GM23248 (cell line): ENCODE measurements at regions not wholly inside any gene's neighbourhood (a gene's known extent, or its start where the extent isn't known, plus 50 kb on each side); places are given as distances from the start of the nearest gene placed in this dataset.

Source experiments
- DNase-seq: peaks from one replicate; pipeline ENCODE4 v3.0.0-alpha.2; 2015
- H2AFZ ChIP-seq: fragments of 200-600 bp; sonication (generic); 2 replicates; pipeline ENCODE4 v1.6.1; 2016; ENCODE audit warnings: antibody characterized with exemption
- H3F3A ChIP-seq: fragments of 200-600 bp; sonication (generic); 2 replicates; pipeline ENCODE4 v1.6.1; 2016; ENCODE audit warnings: mild to moderate bottlenecking, antibody characterized with exemption, mixed run types; ENCODE audit not compliant: insufficient read depth
- H3K27ac ChIP-seq: fragments of 200-600 bp; sonication (generic); 2 replicates; pipeline ENCODE4 v1.5.1; 2016; ENCODE audit warnings: mild to moderate bottlenecking
- H3K27me3 ChIP-seq: fragments of 200-600 bp; sonication (generic); replicated peaks from 2 replicates; pipeline ENCODE4 v1.6.1; 2016; ENCODE audit warnings: mild to moderate bottlenecking; ENCODE audit not compliant: insufficient read depth
- H3K36me3 ChIP-seq: fragments of 200-600 bp; sonication (generic); 2 replicates; pipeline ENCODE4 v1.6.1; 2016; ENCODE audit warnings: low read depth, mild to moderate bottlenecking
- H3K4me1 ChIP-seq: fragments of 200-600 bp; sonication (generic); 2 replicates; pipeline ENCODE4 v1.6.1; 2016; ENCODE audit warnings: mild to moderate bottlenecking; ENCODE audit not compliant: insufficient read depth
- H3K4me2 ChIP-seq: fragments of 200-600 bp; sonication (generic); one replicate; pipeline ENCODE4 v1.6.1; 2016; ENCODE audit warnings: mild to moderate bottlenecking; ENCODE audit not compliant: unreplicated experiment
- H3K4me3 ChIP-seq: fragments of 200-600 bp; sonication (generic); 2 replicates; pipeline ENCODE4 v1.5.1; 2016; ENCODE audit warnings: mild to moderate bottlenecking
- H3K79me2 ChIP-seq: fragments of 200-600 bp; sonication (generic); 2 replicates; pipeline ENCODE4 v1.6.1; 2016; ENCODE audit warnings: mild to moderate bottlenecking; ENCODE audit not compliant: insufficient read depth
- H3K9ac ChIP-seq: fragments of 200-600 bp; sonication (generic); 2 replicates; pipeline ENCODE4 v1.6.1; 2016; ENCODE audit warnings: mild to moderate bottlenecking
- H3K9me2 ChIP-seq: fragments of 200-600 bp; sonication (generic); 2 replicates; pipeline ENCODE4 v1.6.1; 2016; ENCODE audit warnings: mixed run types, mild to moderate bottlenecking, moderate library complexity; ENCODE audit not compliant: insufficient read depth
- H3K9me3 ChIP-seq: fragments of 200-600 bp; sonication (generic); one replicate; pipeline ENCODE4 v1.6.1; 2017; ENCODE audit warnings: low read depth
- H4K20me1 ChIP-seq: fragments of 200-600 bp; sonication (generic); 2 replicates; pipeline ENCODE4 v1.6.0; 2016; ENCODE audit not compliant: insufficient read depth
- EZH2 ChIP-seq: fragments of 200-600 bp; sonication (generic); IDR thresholded peaks from 2 replicates; pipeline ENCODE4 v1.6.1; 2018; ENCODE audit warnings: antibody characterized with exemption, mild to moderate bottlenecking; ENCODE audit not compliant: insufficient read depth, poor library complexity, severe bottlenecking
- EZH2phosphoT487 ChIP-seq: fragments of 200-600 bp; sonication (generic); IDR thresholded peaks from 2 replicates; pipeline ENCODE4 v1.6.1; 2018; ENCODE audit warnings: antibody characterized with exemption, moderate library complexity, mild to moderate bottlenecking, low read depth; ENCODE audit not compliant: insufficient read depth
- WGBS, 2 experiments: methylation state at CpG; one replicate each; pipeline ENCODE4 v1.1.6; 2015 to 2017; ENCODE audit warnings: low lambda C conversion rate in 2 of 2, low coverage in 1 of 2; ENCODE audit errors: missing lambda C conversion rate in 2 of 2; 5-methylcytosine and 5-hydroxymethylcytosine counted together
- in situ Hi-C: fragments of 300-500 bp; cut with MboI; formaldehyde crosslinking; loops from 2 replicates; pipeline ENCODE4 v1.15.0; 2020

DNA sequence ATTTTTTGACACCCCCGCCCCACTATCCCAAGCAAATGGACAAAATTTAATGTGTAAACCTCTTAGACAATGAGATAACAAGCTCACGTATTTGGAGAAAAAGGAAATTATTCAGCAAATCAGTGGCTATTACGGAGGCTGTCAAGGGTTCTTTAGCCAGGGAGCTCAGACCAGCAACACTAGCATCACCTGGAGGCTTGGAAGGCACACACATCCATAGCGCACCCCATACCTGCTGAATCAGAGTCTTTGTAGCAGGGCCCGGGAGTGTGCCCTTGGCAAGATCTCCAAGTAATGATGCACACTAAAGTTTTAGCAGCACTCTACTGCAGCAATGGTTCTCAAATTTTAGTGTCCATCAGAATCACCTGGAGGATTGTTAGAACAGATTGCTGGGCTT, 223.2 kb upstream of the BTBD3 start:
- no peaks in the 10 kb centered on the region for H3K79me2 ChIP-seq
- no peak overlapping the region for H3K4me2 ChIP-seq
- 37 to 41% methylated on average over 5 of the region's 5 CpGs for WGBS, 2 experiments
- no peak for DNase-seq
- H3K4me1 ChIP-seq, result no peaks in the 10 kb centered on the region
- no peak for TF ChIP-seq EZH2
- TF ChIP-seq EZH2phosphoT487, result no peak
- no peaks in the 10 kb centered on the region for H3F3A ChIP-seq
- H2AFZ ChIP-seq, result no peak overlapping the region
- no peak overlapping the region for H3K4me3 ChIP-seq
- no peak overlapping the region for H3K27ac ChIP-seq
- H3K27me3 ChIP-seq, result peaks cover 3% of the 10 kb centered on the region; the same call in 1 of the 2 replicates
- no peak overlapping the region for H3K9ac ChIP-seq
- no peaks in the 10 kb centered on the region for H3K36me3 ChIP-seq
- H4K20me1 ChIP-seq, result no peaks in the 10 kb centered on the region
- in situ Hi-C loops, result no loop called here
- H3K9me3 ChIP-seq, result no peaks in the 10 kb centered on the region
- no peaks in the 10 kb centered on the region for H3K9me2 ChIP-seq

DNA sequence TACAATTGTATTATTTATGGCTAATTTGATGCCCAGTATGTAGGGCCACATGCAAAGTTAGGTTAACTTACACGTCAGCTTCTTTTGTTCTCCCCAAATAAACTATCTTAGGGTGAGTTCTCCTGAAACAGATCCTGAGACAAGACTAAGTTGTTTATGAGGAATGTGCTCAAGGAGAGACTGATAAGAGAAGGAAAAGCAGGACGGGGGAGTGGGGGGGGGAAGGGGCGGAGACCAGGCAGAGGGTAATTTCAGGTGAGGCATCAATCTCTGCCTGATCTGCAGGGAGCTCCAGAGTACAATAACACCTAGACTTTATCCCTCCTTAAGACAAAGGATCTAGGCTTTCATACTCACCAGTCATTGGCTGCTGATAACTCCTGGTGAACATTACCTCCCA, 220.6 kb upstream of the BTBD3 start:
- Histone ChIP-seq H3K9ac (no peak overlapping the region), H3K79me2 (no peaks in the 10 kb centered on the region), H3K4me2 (no peak overlapping the region), H3K9me2 (no peaks in the 10 kb centered on the region), H3K4me3 (no peak overlapping the region), H3K27me3 (peaks cover 3% of the 10 kb centered on the region; the same call in 1 of the 2 replicates), H3F3A (no peaks in the 10 kb centered on the region), H3K27ac (no peak overlapping the region), H3K4me1 (no peaks in the 10 kb centered on the region), H3K9me3 (no peaks in the 10 kb centered on the region), H4K20me1 (no peaks in the 10 kb centered on the region), H3K36me3 (no peaks in the 10 kb centered on the region), H2AFZ (no peak overlapping the region)
- WGBS, 2 experiments, result 21 to 35% methylated on average over 2 to 3 of the region's 3 CpGs
- no peak for DNase-seq
- in situ Hi-C loops, result no loop called here
- TF ChIP-seq EZH2phosphoT487 (no peak), EZH2 (no peak)

GRCh38 chr20:11697646-11698045, 220.0 kb upstream of the BTBD3 start:
- WGBS, 2 experiments, result 27 to 45% methylated on average over 1 of the region's 1 CpG
- peaks cover 3% of the 10 kb centered on the region; the same call in 1 of the 2 replicates for H3K27me3 ChIP-seq
- no peak for DNase-seq

DNA sequence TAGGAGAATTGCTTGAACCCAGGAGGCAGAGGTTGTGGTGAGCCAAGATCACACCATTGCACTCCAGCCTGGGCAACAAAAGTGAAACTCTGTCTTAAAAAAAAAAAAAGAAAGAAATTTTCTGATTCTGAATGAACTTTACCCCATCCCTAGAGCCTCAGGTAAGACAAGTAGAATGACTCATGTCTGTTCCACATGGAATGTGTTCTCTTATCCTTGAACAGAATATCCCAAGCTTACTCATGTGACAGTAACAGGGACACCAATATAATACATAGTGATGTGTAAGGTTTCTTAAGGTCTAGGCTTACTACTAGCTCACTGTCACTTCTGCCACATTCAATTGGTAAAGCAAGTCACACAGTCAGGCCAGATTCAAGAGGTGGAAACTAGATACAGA, 219.6 kb upstream of the BTBD3 start:
- no peaks in the 10 kb centered on the region for H3K9me2 ChIP-seq
- DNase-seq, result no peak
- no peaks in the 10 kb centered on the region for H3K79me2 ChIP-seq
- H3K4me2 ChIP-seq, result no peak overlapping the region
- H3K4me1 ChIP-seq, result no peaks in the 10 kb centered on the region
- no peak overlapping the region for H3K27ac ChIP-seq
- no peak overlapping the region for H2AFZ ChIP-seq
- H3K4me3 ChIP-seq, result no peak overlapping the region
- H3F3A ChIP-seq, result no peaks in the 10 kb centered on the region
- in situ Hi-C loops, result no loop called here
- TF ChIP-seq EZH2 (no peak), EZH2phosphoT487 (no peak)
- no peak overlapping the region for H3K9ac ChIP-seq
- H3K9me3 ChIP-seq, result no peaks in the 10 kb centered on the region
- H4K20me1 ChIP-seq, result no peaks in the 10 kb centered on the region
- peaks cover 3% of the 10 kb centered on the region; the same call in 1 of the 2 replicates for H3K27me3 ChIP-seq
- H3K36me3 ChIP-seq, result no peaks in the 10 kb centered on the region

More at GRCh38 chr20:11697646-11698045, 220.0 kb upstream of the BTBD3 start:
- no peak overlapping the region for H3K4me2 ChIP-seq
- no peak for TF ChIP-seq EZH2
- no peak for TF ChIP-seq EZH2phosphoT487
- H3K27ac ChIP-seq, result no peak overlapping the region
- no peak overlapping the region for H3K9ac ChIP-seq
- H3K9me3 ChIP-seq, result no peaks in the 10 kb centered on the region
- H2AFZ ChIP-seq, result no peak overlapping the region
- no peaks in the 10 kb centered on the region for H3K4me1 ChIP-seq
- H3K4me3 ChIP-seq, result no peak overlapping the region
- no peaks in the 10 kb centered on the region for H4K20me1 ChIP-seq
- H3K9me2 ChIP-seq, result no peaks in the 10 kb centered on the region
- H3K79me2 ChIP-seq, result no peaks in the 10 kb centered on the region
- in situ Hi-C loops, result no loop called here
- H3F3A ChIP-seq, result no peaks in the 10 kb centered on the region
- H3K36me3 ChIP-seq, result no peaks in the 10 kb centered on the region

GRCh38 chr20:11700831-11701230, 216.9 kb upstream of the BTBD3 start:
- Histone ChIP-seq H3K9ac (no peak overlapping the region), H3K4me3 (no peak overlapping the region), H4K20me1 (no peaks in the 10 kb centered on the region), H2AFZ (no peak overlapping the region), H3K9me2 (no peaks in the 10 kb centered on the region), H3K36me3 (no peaks in the 10 kb centered on the region), H3K9me3 (no peaks in the 10 kb centered on the region), H3K79me2 (no peaks in the 10 kb centered on the region), H3K27me3 (peaks cover 7% of the 10 kb centered on the region; the same call in 1 of the 2 replicates), H3K4me1 (no peaks in the 10 kb centered on the region), H3K27ac (no peak overlapping the region), H3K4me2 (no peak overlapping the region), H3F3A (no peaks in the 10 kb centered on the region)
- TF ChIP-seq EZH2 (no peak), EZH2phosphoT487 (no peak)
- no peak for DNase-seq
- in situ Hi-C loops, result no loop called here
- 48 to 52% methylated on average over 5 of the region's 5 CpGs for WGBS, 2 experiments
